Neural crest cell (in vitro differentiated cells): ENCODE measurements at regions not wholly inside any gene's neighbourhood (a gene's known extent, or its start where the extent isn't known, plus 50 kb on each side); places are given as distances from the start of the nearest gene placed in this dataset.

Experiments used
- DNase-seq: peaks from one replicate; pipeline ENCODE4 v3.0.0; 2021; ENCODE audit warnings: low read depth, mixed read lengths, low spot score
- H3K27ac Mint-ChIP-seq: one replicate; pipeline ENCODE4 v1.8.0; 2021; ENCODE audit warnings: mild to moderate bottlenecking, mixed read lengths; ENCODE audit not compliant: unreplicated experiment
- H3K27me3 Mint-ChIP-seq: 2 replicates; pipeline ENCODE4 v1.8.0; 2021; ENCODE audit warnings: low read depth, mild to moderate bottlenecking, mixed read lengths
- H3K36me3 Mint-ChIP-seq: 2 replicates; pipeline ENCODE4 v1.8.0; 2021; ENCODE audit warnings: low read depth, mild to moderate bottlenecking, mixed read lengths
- H3K4me1 Mint-ChIP-seq: 2 replicates; pipeline ENCODE4 v1.8.0; 2021; ENCODE audit warnings: mixed read lengths
- H3K4me3 Mint-ChIP-seq: one replicate; pipeline ENCODE4 v1.8.0; 2021; ENCODE audit warnings: mild to moderate bottlenecking, mixed read lengths
- H3K9me3 Mint-ChIP-seq: 2 replicates; pipeline ENCODE4 v1.8.0; 2021; ENCODE audit warnings: mixed read lengths
- TF ChIP-seq, protein P1 (sequence below): fragments of 200-600 bp; sonication (generic); conservative IDR thresholded peaks from 2 replicates; pipeline ENCODE4 v1.5.0; 2021; ENCODE audit warnings: antibody characterized with exemption, mild to moderate bottlenecking

DNA sequence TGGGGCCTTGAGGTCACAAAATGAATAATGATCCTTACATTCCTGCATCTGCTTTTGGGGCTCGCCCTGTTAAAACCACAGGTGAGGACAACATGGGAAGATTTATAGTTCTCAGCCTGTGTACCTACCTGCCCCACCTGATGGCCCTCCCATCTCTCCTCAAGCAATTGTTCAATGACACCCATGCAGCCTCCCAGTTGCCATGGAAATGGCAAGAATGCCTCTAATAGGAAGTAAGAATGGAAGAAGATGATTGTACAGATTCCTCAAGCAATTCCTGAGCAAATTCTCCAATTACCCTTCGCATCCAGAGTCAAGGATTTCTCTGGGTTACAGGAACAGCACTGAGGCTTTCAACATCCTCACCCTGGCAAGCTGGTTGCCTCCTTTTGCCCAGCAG is 78.6 kb upstream of the CCL2 start:
- H3K4me3 Mint-ChIP-seq, result no peak overlapping the region
- H3K9me3 Mint-ChIP-seq, result peaks cover 11% of the 10 kb centered on the region
- peaks cover 5% of the 10 kb centered on the region for H3K4me1 Mint-ChIP-seq
- H3K36me3 Mint-ChIP-seq, result no peaks in the 10 kb centered on the region
- TF ChIP-seq, protein P1, sequence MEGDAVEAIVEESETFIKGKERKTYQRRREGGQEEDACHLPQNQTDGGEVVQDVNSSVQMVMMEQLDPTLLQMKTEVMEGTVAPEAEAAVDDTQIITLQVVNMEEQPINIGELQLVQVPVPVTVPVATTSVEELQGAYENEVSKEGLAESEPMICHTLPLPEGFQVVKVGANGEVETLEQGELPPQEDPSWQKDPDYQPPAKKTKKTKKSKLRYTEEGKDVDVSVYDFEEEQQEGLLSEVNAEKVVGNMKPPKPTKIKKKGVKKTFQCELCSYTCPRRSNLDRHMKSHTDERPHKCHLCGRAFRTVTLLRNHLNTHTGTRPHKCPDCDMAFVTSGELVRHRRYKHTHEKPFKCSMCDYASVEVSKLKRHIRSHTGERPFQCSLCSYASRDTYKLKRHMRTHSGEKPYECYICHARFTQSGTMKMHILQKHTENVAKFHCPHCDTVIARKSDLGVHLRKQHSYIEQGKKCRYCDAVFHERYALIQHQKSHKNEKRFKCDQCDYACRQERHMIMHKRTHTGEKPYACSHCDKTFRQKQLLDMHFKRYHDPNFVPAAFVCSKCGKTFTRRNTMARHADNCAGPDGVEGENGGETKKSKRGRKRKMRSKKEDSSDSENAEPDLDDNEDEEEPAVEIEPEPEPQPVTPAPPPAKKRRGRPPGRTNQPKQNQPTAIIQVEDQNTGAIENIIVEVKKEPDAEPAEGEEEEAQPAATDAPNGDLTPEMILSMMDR, result no peak
- H3K27me3 Mint-ChIP-seq, result peaks cover 41% of the 10 kb centered on the region
- no peak for DNase-seq
- H3K27ac Mint-ChIP-seq, result no peak overlapping the region

DNA sequence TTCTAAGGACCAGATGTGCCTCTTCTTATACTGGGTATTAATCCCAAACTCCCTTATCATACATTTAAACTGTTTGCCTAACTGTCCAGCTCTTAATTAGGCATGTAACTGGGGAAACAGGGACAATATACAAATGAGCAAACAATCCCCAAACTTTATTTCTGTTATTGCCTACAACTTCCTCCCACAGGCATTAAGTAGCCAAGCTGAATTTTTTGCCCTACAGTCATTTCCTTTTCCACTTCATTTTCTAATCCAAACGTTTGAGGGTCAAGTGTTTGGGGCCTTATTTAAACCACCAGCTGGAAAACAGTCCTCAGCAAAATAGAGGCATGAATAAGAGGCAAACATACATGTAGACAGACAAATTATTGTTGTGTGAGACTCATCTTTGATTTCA is 77.4 kb upstream of the CCL2 start:
- TF ChIP-seq, protein P1, result no peak
- H3K27me3 Mint-ChIP-seq, result peaks cover 48% of the 10 kb centered on the region
- H3K4me1 Mint-ChIP-seq, result peaks cover 13% of the 10 kb centered on the region
- H3K27ac Mint-ChIP-seq, result no peak overlapping the region
- H3K9me3 Mint-ChIP-seq, result peaks cover 3% of the 10 kb centered on the region
- no peak overlapping the region for H3K4me3 Mint-ChIP-seq
- no peak for DNase-seq
- no peaks in the 10 kb centered on the region for H3K36me3 Mint-ChIP-seq

DNA sequence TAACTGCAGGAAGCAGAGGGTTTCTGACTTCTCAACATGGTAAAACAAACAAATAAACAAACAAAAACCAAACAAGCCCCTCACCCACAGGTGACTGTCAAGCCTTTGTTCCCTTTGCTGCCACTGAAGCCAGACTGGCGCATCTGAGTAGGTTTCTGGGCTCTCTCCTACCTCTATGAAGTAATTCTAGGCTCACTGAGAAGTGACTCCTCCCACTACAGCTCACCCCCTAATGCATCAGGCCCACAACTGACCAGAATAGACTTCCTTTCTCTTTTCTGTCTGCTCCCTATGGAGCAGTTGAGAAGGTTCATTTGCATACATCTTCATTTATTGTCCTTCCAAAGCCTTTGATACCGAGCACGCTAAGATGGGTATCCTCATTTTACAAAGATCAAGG is 77.0 kb upstream of the CCL2 start:
- Mint-ChIP-seq H3K27me3 (peaks cover 48% of the 10 kb centered on the region), H3K4me3 (no peak overlapping the region), H3K36me3 (no peaks in the 10 kb centered on the region), H3K9me3 (peaks cover 3% of the 10 kb centered on the region), H3K27ac (no peak overlapping the region), H3K4me1 (peaks cover 14% of the 10 kb centered on the region)
- TF ChIP-seq, protein P1, result no peak
- no peak for DNase-seq

DNA sequence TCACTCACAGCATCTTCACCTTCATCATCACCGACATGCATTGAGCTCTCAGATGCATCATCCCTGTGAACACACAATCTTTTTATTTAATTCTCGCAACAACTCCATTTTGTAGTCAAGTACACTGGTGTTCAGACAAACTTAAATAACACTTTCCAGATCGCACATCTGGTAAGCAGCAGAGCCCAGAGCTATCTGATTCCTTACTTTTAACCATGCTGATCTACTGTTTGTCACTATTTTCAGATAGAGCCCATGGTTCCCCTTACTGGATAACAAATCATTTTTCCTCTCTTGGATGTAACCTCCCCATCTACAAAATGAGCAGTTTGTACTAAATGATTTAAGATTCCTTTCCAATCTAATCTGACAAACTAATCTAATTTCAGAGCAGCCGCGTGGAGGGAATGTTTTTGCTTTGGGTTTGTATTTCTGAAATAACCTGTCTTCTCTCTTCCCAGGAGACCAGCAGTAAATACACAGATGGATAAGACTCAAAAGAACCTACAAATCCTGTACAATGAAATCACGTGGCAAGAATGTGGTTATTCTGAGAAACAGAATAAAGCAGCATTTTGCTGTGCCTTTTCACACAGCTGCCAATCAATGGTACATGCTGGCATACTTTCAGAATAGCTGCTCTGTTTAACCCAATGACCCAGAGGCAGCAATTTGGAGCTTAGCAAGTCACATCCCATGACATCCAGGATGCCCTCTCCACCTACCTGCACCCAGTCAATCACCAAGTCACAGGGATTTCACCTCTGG is 72.9 kb upstream of the CCL2 start:
- TF ChIP-seq, protein P1, result no peak
- H3K27me3 Mint-ChIP-seq, result peaks cover 32% of the 10 kb centered on the region
- DNase-seq, result no peak
- H3K27ac Mint-ChIP-seq, result no peak overlapping the region
- H3K36me3 Mint-ChIP-seq, result no peaks in the 10 kb centered on the region
- no peaks in the 10 kb centered on the region for H3K9me3 Mint-ChIP-seq
- H3K4me1 Mint-ChIP-seq, result peaks cover 14% of the 10 kb centered on the region
- no peak overlapping the region for H3K4me3 Mint-ChIP-seq

DNA sequence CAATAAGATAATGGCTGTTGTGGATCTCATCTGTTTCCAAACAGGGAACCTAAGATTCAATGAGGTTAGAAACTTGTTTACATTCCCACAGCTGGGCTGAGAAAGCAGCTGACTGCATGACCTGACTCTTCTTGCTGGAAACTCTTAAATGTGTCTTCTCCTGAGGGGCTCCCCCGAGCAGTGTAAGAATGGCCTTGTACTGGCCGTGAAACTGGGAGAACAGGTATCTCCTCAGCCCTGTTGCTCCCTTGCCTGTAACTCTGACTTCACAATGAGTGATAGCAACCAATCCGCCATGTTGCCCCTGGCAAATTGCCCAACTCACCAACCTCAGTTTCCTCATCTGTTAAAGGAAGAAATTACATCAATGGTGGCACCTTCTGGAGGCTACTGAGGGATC is 59.1 kb upstream of the CCL2 start:
- Mint-ChIP-seq H3K9me3 (no peaks in the 10 kb centered on the region), H3K4me3 (no peak overlapping the region), H3K36me3 (no peaks in the 10 kb centered on the region), H3K27ac (no peak overlapping the region), H3K27me3 (peaks cover 56% of the 10 kb centered on the region), H3K4me1 (no peaks in the 10 kb centered on the region)
- TF ChIP-seq, protein P1, result no peak
- DNase-seq, result no peak
